NCI-H1694 treated with DMSO at 0.1 percent for 48 hours (cell line): ENCODE measurements at regions not wholly inside any gene's neighbourhood (a gene's known extent, or its start where the extent isn't known, plus 50 kb on each side); places are given as distances from the start of the nearest gene placed in this dataset.

Experiments used
- DNase-seq: peaks from one replicate; lab custom pipeline; 2025; lab: John Stamatoyannopoulos, UW

DNA sequence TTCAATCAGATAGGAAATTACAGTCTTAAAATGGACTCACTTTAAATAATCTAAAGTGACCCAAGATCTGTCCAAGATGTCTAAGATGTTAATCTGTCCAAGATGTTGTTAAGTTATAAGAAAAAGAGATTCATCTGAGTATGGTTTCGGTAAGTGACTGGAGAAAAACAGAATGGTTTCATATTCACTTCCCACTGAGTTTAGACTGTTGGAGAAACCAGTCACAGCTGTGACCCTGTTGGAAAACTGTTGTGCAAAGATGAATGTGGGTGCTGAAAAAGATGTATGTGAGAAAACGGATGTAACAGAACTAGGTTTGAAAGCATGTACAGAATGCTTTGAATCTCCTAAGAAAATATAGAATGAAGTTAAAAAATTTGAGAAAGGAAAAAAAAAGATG lies 325.9 kb downstream of the COL12A1 start:
- DNase-seq: no peak

DNA sequence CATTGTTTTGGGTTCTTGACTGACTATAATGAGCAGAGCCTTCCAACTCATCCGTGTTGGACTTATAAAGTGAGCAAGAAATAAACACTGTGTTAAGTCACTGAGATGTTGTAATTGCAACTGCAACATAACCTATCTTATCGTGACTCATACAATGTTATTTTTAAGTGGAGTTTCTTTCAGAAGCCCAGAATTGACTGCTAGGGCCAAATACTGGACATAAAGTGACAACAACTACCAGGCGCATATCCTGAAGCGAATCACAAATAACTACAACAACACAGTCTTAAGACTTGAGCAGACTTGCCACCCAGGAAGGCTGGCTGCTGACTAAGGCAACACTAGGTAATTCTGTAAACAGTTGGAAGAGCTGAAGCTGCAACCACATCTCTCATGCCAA lies 326.6 kb downstream of the COL12A1 start:
- DNase-seq: no peak

DNA sequence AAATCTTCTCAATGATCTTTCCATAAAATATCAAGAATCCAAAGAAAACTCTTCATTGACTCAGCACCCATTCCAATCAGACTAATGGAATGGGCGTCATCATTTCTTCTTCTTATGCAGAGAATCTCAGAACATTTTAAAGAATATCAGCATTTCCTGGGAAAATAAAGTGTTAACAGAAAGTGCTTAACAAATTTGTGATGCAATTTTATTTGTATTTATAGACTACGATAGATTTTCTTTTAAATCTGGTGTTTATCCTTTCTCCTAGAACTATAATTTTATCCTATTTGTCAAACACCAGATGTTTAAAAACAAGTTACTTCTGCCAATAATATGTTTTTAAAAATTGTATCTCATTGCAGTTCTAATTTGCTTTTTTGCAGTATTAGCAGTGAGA lies 330.7 kb downstream of the COL12A1 start:
- no peak for DNase-seq

DNA sequence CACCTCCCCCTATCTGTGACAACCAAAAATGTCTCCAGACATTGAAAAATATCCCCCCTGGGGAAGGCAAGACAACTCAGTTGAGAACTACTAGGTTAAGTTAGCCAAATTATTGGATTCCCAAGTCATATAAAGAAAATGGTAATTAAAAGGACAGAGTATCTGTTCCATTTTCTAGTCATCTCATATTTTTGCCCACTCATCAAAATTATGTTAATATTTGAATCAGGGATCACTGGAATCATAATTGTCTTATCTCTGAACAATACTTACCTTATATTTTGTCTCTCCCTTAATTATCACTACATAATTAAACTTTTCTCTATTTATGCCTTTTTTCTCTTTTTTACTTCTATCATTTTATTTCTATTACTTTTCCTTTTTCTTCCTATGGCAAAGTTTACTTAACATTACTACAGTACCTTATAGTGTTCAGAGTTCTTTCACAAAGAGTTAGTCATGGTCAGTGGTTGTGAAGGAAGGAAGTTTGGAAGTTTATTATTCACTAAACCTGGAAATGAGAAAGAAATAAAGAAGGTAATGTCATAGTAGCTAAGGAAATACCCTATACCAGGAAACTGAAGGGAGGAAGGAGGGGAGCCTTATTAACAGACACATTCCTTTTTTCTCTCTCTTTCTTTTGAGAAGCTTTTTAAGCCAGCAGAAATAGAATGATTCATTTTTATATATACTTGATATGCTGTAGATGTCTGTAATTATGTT lies 332.9 kb downstream of the COL12A1 start:
- no peak for DNase-seq

DNA sequence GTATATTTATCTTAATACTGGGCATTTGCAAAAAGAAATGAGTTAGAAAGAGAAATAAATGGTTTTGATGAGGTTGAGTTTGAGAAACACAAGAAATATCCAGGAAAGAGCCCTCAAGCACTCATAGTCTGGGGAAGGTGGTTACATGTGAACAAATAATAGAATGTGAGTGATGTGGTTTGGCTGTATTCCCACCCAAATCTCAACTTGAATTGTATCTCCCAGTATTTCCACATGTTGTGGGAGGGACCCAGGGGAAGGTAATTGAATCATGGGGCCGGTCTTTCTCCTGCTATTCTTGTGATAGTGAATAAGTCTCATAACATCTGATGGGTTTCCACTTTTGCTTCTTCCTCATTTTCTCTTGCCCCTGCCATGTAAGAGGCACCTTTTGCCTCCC lies 334.1 kb downstream of the COL12A1 start:
- no peak for DNase-seq

DNA sequence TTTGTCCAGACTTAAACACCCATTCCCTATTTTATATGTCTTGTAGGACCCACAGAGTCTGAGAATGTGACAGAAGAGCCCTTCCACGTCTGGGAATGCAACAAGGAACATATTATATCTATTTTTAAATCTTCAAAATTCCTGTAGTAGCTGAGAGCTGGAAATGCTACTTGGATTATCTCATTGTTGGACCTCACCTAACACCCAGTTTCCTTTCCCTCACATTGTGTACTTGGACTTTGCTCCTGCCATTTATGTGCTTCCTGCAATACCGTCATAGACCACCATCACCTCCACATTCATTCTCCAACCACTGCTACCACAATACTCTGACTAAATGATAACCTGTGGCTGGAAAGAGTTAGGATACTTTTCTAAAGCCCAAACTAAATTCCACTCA lies 335.4 kb downstream of the COL12A1 start:
- no peak for DNase-seq

DNA sequence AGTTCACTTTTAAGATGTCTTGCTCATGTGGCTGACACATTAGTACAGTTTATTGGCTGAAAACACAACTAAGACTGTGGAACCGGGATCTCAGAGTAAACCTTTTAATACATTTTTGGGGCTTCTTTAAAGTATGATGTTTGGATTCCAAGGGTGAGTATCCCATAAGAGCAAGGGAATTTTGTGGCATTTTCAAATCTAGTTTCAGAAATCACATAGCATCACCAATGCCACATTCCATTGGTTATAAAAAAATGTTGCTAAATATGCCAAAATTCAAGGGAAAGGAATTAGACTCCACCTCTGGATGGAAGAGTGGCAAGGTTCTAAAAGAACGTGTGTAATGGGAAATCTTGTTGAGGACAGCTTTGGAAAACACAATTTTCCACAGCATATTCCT lies 338.6 kb downstream of the COL12A1 start:
- no peak for DNase-seq

DNA sequence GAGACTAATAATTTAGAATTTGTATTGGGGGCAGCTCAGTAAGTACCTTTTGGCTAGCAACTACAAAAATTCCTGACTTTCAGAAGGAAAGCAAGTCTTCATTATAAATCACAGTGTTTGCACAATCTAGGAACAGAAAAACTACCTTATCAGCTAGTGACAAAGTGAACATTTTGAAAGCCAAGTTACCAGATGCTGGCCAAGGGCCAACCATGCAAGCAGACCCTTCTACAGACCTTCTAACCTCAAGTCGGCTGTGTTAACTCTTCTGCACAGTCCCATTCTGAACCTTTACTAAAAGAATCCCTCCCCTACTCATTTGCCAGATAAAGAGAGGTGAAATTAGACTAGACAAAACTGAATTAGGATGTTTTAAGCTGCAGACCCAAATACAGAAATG lies 341.9 kb downstream of the COL12A1 start:
- DNase-seq: no peak

DNA sequence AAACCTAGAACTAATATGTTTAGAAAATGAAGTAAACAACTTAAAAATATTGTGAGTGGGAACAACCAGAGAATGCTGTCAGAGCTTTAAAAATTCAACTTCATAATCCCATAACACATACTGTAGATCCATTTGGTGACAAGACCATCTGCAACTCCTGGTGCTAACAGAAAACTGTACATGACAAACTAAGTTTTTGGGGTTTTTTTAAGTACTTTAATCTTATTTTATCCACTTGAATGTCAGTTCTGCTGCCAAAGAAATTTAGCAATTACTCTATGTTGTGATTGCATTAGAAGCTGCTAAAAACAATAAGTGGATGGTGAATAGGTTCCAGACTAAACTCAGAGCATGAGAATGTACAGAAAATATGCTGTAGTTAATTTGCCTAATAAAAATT lies 345.4 kb downstream of the COL12A1 start:
- no peak for DNase-seq

DNA sequence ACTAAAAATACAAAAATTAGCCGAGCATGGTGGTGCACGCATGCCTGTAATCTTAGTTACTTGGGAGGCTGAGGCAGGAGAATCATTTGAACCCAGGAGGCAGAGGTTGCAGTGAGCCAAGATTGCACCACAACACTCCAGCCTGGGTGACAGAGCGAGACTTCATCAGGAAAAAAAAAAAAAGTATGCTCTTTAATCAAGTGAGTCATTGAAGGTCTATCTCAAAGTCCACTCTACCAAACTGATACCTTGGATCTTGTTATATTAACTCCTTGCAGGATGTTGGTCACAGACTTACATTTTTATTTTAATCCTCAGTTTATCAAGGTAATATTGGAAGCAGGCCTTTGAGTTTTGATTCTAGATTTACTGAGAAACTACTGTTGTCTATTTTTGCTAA lies 348.7 kb downstream of the COL12A1 start:
- no peak for DNase-seq

DNA sequence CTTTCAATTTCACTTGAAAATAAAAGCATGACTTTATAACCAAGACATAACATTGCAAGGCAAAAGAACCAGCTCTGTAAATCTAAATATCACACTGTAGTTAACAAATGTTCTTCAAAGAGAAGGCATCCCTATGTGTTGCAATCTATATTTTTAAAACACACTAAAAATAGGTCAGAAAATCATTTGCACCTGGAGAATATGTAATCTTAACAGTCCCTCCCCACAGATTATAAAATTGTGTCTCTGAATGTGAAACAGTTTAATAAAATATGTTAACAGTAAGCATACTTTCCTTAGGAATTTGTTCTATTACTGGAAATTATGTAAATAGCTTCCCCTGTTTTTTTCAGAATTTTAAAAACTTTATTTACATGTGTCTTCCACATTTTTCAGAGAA lies 351.9 kb downstream of the COL12A1 start:
- no peak for DNase-seq

DNA sequence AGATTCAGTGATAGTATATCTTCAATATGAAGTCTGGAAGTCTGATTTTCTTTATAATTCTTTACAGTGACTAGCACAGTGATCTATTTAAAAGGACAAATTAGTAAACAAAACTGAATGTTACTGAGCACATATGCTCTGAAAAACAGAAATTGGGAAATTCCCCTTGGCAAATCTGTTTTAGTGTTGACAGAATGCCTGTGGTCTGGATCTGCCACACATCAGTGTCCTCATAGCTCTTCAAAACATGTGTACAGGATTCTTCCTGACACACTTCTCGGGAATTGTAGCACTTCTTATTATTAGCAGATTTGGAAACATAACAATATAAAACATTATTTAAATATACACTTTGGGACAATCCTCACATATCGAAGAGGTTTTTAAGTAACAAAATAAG lies 354.3 kb downstream of the COL12A1 start:
- no peak for DNase-seq

DNA sequence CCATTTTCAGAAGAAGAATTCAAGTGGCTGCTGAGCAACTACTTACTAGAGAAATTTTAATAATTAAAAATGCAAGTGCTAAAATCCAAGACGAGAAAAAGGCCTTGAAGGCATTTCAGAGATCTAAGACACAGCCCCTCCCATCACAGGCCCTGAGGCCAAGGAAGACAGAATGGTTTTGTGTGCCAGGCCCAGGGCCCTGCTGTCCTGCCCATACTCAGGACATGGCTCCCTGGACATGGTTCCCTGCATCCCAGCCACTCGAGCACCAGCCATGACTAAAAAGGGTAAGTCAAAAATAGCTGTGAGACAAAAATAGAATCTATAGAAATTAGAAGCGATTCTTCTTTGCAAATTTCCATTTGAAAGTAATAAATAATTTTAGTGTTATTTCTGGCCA lies 364.9 kb downstream of the COL12A1 start:
- DNase-seq: no peak

DNA sequence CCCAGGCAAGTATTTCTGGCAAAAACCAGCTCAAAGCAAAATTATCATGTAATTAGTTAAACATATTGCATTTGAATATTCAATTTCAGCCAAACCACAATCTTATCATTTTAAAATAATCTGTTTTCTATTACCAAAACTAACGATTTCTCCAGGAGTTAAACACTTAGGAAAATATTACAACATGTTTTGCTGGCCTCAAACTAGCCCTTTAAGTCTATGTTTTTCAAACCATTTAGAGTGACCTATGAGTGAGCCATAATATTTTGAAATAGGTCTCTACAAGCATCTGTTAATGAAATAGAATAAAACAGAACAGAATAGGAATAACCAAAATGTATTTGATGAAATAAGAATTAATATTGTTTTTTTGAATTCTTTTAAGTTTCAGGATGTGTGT lies 370.9 kb downstream of the COL12A1 start:
- no peak for DNase-seq

DNA sequence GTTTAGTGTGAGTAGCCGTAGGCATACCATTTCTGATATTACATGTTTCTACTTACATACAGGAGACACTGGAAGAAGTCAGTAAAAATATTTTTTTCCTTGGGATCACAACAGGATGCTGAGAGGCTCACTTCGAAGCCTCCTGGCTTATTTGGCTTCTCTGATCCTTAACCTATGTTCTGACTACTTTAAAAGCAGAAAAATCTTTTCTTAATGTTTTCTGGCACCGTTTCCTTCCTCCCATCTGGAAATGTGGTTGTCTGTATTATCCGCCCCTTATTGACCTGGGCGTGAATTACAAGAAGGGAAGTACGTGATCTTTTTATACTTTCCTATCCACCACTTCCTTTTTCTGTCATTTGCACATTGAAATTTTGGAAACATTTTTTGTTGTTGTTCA lies 379.6 kb downstream of the COL12A1 start:
- DNase-seq: no peak

DNA sequence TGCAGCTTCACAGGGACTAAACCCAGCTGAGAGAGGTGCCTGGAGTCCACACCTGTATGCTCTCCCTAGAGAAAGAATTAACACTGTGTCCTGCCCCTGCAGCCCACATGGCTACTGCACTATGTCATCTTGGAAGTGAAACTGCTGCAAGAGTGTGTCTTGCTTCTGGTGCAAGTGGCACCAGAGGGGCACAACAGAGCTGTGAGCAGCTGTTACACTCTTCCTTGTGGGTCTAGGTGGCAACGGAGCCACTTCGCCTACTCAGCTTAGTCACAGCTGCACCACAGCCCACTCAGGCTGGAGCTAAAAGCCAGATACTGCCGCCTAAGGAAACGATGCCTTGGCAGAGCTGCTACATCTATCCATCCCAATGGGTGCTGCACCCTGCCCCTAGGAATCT lies 391.4 kb downstream of the COL12A1 start:
- no peak for DNase-seq

DNA sequence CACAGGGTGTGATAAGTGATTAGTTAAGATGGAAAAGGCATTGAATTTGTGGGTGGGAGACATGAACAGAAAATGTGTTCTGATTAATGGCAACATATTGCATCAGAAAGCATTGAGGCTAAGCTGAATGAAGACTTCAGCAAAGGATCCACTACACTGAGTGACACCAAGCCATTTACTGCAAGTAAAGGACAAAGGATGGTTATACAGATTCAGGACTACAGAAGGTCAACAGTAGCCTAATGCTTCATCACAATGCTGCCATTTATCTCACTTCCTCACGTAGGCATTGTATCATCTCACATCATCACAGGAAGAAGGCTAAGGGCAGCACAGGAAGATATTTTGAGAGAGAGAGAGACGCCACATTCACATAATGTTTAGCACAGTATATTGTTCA lies 398.2 kb downstream of the COL12A1 start:
- no peak for DNase-seq

DNA sequence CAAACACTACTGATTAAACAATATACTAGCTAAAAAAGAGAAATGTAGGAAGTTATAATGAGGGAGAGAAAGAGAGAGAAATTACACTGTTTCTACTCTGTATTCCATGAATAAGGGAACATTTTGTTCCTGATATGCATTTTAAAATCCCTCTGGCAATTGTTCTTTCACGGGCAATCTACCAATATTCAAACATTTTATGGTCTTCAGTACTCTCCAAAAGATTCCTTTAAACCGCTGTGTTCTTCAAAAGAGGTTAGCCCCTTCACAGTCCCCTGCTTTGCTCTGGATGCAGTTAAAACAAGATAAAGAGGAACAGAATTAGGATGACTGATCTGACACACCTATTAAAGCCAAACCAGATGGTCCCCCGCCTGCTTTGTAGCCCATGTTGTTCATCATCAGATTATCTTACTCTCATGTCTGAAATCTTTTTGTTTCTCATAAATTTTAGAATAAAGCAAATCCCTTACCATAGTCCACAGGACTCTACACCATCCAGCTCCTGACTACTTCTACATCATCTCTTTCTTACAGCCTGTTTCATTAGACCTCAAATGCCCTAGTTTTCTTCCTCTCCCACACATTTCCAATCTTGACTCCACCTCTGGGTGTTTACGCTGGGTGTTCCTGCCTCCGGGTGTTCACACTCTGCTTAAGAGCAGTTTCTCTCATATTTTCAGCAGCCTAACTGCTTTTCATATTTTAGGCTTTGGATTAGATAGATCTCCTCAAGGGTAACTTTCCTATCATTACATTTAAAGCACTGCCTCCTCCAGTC lies 399.7 kb downstream of the COL12A1 start:
- DNase-seq: no peak

DNA sequence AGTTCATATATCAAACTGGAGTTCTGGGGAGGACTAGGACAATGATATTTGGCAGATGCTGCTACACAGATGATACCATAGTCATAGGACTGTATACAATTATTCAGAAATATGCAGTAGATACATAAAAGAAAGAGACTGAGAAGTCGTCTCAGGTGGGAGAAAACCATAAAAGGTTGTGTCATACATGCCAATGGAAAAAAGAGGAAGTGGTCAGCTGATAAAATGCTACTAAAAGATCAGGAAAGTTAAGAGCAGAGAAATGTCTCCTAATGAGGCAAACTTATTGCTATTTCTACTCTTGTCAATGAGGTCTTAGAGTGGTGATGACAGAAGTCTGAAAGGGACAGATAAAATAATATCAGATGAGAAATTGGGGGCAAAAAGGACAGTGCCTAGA lies 407.6 kb downstream of the COL12A1 start:
- no peak for DNase-seq

DNA sequence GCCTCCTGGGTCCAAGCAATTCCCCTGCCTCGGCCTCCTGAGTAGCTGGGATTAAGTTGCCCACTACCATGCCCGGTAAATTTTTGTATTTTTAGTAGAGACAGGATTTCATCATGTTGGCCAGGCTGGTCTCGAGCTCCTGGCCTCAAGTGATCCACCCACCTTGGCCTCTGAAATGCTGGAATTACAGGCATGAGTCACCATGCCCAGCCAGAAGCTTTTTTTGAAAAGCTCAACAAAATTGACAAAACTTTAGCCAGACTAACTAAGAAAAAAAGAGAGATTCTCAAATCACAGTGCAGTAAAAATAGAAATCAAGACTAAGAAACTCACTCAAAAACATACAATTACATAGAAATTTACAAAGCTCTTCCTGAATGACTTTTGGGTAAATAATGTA lies 420.6 kb downstream of the COL12A1 start:
- DNase-seq: no peak

DNA sequence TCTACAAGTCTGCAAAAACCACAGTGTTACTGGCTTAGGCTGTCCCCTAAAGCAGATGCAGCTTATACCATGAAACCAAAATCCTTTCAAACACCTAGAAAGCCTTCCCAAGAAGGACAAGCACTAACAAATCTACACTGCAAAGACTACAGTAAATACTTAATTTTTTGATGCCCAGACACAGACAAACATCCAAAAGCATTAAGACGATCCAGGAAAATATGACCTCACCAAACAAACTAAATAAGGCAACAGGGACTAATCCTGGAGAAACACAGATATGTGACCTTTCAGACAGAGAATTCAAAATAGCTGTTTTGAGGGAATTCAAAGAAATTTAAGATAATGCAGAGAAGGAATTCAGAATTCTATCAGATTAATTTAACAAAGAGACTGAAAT lies 423.5 kb downstream of the COL12A1 start:
- no peak for DNase-seq

DNA sequence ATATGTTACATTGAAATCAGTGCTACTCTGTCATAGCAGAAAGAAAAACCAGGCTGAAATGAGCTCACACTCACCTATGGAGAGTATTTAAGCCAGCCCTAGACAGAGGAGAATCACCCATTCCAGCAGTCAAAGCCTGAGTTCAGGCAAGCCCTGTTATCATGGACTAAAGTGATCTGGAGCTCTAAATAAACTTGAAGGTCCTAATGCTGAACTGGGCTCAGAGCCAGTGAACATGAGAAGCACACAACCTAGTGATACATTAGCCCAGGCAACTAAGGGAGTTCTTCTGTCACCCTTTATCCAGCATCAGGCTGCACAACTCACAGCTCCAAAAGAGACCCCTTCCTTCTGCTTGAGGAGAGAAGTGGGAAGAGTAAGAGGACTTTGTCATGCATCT lies 425.0 kb downstream of the COL12A1 start:
- no peak for DNase-seq

DNA sequence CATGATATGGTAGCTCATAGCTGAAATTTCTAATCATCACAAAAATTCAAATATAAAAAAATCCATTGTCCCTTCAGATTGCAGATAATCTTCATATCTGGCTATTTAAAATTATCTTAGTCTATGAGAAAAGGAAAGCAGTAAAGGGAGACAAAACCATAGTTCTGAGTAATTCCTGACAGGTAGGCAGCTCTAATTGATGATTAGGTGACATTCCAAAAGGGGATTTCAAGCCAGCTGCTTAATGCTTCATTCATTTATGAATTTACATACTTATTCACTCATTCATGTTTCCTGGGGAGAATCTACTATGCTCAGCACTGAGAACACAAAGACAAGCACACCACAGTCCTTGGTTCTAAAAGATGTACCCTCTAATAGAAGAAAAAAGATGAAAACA lies 437.1 kb downstream of the COL12A1 start:
- no peak for DNase-seq

DNA sequence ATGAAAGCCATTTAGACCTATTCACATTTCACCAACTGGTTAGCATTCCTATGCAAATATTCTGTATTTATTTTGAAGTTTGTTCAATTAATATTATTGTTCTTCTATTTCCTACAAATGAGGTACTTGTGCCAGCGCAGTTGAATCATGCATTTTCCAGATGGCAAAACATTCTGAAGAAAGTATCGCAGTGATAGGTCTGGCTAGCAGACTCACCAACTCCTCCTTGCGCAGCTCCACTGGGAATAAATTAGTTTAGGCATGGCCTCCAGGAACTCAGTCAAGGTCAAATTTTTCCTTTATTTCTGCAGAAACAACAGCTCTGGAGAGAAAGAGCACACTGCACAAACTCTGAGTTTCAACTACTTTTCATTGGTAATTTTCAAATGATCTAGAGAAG lies 437.7 kb downstream of the COL12A1 start:
- DNase-seq: no peak
